Activated gamma-delta T cell treated with anti-CD3 and anti-CD28 coated beads, Interleukin-2, amount 50 U/mL, for 16 hours (primary cell): ENCODE measurements at regions not wholly inside any gene's neighbourhood (a gene's known extent, or its start where the extent isn't known, plus 50 kb on each side); places are given as distances from the start of the nearest gene placed in this dataset.

Source experiments
- DNase-seq: peaks from one replicate; pipeline ENCODE4 v3.0.0-alpha.2; 2020; ENCODE audit warnings: low read depth

DNA sequence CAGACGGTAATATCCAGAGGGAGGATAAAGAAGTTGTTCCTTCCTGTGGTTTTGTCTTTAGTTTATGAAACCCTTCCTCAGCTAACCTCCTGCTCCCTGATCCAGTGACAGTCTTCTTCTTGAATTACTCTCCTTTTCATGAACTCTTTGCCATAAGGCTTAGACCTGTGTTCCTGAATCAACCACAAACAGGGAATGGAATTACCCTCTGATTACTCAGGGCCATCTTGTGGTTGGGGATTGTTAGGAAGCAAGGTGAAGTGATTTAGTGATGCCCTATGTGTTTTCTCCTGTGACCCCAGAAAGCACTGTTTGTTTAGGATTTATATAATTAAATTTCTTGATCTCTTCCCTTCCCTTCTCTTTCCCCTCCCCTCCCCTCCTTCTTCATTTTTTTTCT, 409.1 kb downstream of the TAF11L14 start:
- no peak for DNase-seq

DNA sequence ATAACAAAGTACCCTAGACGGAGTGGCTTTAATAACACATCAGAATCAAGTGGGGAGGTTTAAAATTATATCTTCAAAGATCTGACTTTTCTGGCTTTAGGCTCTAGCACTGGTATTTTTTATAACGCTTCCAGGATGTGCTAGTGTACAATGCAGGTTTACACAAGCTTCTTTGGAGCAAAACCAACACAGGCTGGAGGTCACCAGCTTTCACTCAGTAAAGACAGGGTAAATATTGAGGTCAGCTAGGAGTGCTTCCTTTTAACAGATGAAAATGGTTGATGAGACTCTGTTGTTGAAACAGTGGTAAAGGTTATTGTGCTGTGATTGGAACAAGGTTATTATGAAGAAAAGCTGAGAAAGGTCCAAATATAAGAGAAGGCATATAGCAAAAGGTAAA, 414.2 kb downstream of the TAF11L14 start:
- DNase-seq: no peak

DNA sequence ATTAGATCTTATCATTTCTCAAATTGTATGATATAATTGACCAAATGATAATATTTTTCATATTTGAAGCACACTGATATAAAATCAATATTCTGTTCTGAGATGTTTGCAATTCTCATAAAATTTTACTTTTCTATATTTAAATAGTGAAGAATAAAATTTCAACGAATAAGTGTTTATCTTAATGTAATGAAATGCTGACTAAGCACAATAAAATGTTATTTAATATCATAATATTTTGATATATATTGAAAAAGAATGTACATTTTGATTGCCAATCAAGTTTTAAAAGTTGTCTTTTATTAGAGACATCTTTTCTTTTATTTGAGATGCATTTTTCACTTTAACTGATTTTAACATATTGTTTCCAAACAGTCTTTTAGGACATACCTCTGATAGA, 416.1 kb downstream of the TAF11L14 start:
- no peak for DNase-seq

DNA sequence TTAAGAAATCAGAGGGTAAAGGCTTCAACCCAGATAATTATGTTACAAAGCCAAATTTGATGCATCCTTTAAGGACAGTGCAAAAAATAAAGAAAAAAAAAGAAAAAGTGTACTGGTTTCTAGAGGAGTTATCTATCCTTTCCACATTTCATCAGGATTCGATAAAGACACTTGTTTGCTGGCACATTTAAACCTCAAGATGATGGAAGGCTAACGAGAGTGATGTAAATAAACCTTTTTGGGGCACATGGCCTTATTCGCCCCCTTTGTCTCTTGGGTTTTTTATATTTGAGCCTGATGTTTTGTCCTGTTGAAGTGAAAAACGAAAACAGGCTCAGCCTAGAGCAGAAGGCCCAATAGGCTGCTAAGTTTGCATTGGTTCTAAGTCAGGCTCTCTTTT, 416.5 kb downstream of the TAF11L14 start:
- DNase-seq: no peak

DNA sequence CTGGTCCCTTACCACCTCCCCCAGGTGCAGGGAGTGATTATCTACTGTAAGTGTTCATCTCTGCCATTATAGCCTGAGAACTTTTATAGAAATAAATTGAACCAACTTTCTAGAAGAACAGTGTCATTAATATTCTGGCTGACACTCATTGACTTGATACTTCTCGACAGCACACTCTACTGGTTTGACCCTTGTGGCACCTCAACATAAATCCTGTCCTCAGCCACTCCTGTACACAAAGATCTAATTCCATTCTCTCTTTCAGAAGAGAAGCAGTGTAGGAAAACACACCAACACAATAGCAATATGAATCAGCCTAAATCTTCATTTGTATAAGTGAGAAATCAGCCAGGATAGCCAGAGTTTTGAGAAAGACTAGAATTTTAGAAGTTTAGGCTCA, 417.7 kb downstream of the TAF11L14 start:
- no peak for DNase-seq

DNA sequence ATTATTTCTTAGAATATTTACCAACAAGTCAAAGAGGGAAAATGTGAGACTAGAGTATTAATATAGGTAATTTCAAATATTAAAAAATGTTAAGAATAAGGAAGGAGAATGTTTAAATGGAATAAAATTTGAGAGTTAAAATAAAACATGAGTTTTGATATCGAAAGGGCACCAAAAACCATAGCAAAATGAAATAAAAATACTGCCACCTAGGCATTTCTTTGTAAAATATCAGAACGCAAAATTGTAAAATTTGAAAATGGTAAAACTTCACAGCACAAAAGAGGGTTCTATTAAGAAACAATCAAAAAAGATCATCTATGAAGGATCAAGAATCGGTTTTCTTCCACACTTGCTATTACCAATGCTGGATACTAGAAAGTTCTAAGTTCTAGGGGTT, 418.3 kb downstream of the TAF11L14 start:
- DNase-seq: no peak

DNA sequence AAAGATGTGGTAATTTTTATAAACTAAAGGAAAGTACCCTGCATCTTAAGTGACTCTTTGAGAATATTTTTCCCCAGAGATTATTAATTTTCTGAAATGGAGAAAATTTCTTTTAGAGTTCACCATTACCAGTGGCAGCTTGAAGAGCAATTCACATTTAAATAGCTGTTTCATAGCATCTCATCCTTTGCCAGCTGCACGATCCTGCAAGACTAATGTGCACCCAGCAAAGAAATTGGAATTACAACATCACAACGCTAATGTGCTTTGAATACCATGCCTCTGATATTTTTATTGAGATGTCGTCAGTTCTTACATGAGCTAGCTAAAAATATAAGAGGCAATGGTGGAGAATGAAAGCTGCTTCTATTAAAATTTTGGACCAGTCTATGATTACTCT, 423.5 kb downstream of the TAF11L14 start:
- no peak for DNase-seq

DNA sequence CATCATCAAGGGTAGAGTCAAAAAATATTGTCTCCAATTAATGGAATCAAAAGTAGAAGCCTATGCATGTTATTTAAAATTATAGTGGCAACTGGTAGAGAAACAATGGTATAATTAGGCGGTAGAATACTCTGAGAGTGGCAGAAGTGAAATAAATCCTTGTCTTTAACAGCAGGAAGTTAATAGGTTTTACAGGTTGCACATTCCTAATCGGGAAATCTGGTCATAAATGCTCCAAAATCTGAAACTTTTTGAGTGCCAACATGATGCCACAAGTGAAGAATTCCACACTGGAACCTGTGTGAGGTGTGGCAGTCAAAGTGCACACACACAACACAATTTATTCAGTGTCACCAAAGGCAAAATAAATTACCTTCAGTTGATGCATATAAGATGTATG, 433.4 kb downstream of the TAF11L14 start:
- DNase-seq: no peak

DNA sequence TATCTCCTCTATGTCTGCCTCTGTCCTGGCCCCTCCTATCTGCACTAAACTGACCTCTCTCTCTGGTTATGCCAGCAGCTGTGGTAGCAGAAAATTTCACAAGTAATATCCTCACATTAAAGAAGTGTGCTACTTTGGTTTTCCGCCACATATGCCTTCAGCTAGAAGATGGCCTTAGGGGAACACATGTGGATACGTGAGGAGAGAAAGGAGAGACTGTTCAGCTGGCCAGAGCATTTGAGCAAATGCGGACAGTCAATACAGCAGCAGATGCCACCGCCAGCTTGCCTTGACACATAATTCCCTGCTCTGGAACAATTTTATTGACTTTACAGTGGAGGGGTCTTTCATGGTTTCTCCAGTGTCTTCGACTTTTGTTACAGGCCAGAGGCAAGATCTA, 434.6 kb downstream of the TAF11L14 start:
- no peak for DNase-seq

DNA sequence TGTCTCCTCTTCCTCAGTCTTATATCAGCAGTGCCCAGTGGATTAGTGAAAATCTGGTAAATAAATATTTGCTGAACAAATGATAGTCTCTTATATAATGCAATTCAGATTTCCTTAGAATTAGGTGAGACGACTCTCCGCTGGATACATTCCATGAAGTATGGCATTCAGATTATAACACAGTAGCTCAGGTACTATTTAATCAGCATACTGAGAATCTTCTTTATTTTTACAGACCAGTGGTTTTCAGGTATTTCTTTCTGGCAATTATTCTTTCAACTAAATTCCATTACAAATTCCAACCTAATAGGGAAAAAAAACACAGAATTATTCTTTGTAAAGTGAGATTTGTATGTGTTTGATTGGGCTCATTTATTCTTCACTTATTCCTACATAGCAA, 435.5 kb downstream of the TAF11L14 start:
- no peak for DNase-seq

DNA sequence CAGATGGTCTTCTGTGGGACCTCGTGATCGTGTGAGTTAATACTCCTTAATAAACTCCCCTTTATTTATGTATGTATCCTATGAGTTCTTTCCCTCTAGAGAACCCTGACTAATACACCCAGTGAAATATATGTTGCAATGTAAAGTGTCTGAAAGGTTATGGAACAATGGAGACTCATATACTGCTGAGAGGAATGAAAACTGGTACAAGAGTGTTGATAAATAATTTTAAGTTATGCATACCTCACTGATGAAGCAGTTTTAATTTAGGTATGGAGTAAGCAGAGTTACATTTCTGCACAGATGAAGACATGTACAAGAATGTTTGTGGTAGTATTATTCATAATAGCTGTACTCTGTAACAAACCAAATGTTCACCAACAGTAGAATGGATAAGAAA, 438.3 kb downstream of the TAF11L14 start:
- no peak for DNase-seq

DNA sequence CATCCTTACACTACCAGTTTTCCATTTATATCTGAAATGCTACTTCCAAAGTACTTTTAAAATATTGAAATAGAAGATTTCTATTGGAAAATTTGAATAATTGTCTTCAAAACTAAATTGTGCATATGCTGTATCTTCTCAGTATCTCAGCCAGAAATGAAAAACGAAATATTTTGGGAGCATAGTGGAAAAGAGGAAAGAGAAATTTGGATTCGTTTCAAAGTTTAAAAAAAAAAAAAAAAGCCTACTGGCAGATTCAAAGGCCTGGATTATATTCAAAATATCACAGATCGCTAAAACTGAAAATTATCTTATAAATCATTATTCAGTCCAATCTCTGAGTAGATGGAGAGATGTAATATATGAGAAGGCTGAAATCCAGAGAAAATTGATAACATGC, 440.7 kb downstream of the TAF11L14 start:
- DNase-seq: no peak

DNA sequence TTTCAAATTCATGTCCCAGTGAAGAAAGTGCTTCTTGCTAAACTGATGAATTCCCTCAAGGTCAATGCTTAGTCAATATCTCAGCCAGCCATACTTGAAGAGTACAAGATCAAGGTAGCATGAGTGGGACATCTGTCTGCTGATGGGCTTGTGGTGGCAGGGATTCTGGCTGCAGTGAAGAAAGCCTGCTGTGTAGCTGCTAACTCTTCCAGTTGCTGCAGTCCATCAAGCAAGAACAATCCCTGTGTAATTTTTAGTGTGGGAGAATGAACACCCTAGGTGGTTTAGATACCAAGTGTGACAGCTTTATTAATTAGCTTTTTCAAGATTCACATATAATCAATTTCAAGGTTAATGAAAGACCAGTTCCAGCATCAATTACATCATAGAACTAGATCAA, 443.9 kb downstream of the TAF11L14 start:
- DNase-seq: no peak

DNA sequence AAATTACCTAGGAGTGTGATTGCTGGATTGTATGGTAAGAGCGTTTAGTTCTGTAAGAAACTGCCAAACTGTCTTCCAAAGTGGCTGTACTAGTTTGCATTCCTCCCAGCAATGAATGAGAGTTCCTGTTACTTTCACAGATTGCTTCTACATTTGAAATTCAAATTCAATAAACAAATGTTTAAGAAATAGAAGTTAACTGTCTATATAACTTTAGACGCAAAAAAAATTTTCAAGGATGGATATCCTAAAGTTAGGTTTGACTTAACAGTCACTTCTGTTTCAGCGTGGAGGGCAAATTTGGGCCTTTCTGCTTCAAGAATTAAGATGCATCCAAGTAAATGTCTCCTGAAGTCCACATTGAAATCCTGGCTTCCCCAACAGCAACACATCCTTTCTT, 445.6 kb downstream of the TAF11L14 start:
- DNase-seq: no peak

DNA sequence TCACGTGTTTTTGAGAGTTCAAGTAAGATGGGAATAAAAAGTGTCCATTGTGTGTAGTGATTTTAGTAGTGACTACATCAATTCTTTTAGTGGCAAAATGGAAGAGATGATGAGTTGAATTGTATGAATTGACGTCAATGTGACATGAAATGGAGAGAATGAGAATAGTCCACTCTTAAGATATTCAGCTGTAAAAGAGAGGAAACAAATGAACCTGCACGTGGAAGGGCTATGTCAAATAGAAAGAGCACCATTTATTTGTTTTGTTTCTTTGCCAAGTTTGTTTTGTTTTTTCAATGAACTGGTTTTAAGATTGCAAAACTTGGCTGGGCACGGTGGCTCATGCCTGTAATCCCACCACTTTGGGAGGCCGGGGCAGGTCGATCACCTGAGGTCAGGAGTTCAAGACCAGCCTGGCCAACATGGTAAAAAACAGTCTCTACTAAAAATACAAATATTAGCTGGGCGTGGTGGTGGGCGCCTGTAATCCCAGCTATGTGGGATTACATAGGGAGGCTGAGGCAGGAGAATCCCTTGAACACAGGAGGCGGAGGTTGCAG, 453.8 kb downstream of the TAF11L14 start:
- DNase-seq: no peak

DNA sequence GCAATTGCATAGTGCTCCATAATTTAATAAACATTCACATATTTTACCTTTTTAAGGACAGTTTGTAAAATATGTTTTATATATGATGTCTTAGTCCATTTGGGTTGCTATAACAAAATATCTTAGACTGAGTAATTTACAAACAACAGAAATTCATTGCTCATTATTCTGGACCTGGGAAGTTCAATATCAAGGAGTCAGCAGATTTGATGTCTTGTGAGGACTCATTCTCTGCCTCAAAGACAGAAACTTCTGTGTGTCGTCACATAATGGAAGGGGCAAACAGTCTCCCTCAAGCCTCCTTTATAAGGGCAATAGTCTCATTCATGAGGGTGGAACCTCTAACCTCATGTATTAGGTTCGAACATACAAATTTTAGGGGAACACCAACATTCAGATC, 455.9 kb downstream of the TAF11L14 start:
- no peak for DNase-seq

DNA sequence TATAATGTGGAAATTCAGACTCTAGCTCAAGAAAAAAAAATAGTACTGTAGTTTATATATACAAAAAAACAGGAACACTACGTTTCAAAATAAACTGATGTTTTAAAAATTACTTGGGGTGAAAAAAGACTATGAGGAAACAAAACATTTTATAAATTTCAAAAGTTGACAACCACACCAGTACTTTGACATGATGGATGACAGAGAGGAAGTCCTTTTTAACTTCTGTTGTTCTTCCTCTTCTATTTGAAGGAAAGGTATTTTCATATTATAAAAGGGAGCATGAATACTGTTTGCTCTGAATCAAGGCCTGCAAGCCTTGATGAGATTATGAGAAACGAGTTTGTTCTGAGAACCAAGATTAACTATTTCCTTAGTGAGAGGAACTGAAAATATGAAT, 456.9 kb downstream of the TAF11L14 start:
- no peak for DNase-seq

DNA sequence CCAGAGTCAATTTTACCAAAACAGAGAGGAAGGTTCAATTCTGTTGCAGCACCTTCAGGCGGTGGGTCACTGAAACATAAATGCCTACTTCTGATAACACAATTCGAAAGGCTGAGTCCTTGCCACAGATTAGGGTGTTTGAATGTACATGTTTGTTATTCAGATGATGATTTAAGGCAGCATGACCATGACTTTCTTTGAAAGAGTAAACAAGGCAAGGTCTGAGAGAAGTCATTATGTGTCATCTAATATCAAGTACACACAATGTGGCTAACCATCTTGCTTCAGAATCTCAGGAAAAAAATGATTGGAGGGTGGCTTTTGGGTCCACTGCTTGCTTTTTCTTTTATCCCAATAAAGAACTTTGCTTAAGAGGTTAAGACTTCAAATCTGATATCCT, 457.5 kb downstream of the TAF11L14 start:
- DNase-seq: no peak

DNA sequence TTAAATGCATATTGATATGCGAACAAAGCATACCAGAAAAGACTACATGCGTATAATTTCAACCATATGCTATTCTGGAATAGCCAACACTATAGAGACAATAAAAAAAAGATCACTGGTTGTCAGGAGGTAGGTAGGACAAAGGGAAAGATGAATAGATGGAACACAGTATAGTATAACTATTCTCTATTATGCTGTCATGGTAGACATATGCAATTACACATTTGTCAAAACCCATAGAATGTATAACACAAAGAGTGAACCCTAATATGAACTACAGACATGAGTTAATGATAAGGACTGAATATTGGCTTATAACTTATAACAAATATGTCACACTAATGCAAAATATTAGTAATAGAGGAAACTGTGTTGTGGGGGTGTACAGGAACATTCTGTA, 460.8 kb downstream of the TAF11L14 start:
- no peak for DNase-seq

DNA sequence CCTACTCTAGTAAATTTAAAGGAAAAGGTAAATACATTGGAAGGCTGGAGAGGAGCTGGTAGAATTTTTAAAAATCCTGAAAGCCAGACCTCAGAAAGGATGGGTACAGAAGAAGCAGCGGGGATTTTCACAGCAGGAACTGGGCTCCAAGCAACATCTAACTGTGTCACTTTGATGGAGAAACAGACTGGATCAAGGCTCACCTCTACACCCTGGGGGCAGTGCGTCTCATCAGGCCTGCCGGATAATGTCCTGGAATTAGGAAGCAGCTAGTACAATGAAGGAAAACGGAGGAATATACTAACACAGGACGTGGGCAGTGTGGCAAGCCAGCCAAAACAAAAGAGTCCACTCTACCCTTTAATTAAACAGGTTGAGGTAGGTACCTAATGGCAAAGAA, 463.6 kb downstream of the TAF11L14 start:
- DNase-seq: no peak

DNA sequence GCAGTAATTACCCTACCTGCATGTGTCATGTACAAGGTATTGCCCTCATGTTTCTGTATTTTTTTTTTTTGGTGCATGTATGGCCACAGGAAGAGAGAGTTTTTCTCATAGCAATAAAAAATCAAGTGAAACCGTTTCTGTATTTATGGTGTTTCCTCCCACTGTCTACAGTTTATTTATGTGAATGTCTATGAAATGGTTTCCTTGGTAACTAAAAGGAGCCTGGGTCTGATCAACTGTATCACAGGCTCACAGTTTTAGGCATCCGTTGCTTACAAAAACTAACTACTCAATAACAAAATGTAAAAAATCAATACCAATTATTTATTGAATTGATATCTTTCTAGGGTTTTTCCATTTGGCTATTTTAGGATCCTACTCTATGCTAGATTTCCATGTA, 464.4 kb downstream of the TAF11L14 start:
- DNase-seq: no peak

DNA sequence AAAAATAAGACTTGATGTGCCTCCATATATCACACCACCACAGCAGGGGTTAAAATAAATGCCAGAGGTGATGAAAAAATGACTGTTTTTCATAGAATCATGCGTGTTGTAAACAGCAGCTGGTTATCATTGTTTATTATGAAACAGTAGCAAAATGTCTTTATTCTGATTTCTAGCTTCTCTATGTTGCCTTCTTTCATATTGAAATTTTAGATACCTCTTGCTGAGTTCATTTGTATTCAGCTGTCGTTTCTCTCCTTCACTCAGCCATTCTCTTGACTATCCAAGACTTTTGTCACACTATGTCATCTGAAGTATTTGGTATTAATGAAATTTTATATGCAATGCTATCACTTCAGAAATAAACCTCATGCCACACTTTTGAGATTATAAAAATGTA, 465.0 kb downstream of the TAF11L14 start:
- DNase-seq: no peak

DNA sequence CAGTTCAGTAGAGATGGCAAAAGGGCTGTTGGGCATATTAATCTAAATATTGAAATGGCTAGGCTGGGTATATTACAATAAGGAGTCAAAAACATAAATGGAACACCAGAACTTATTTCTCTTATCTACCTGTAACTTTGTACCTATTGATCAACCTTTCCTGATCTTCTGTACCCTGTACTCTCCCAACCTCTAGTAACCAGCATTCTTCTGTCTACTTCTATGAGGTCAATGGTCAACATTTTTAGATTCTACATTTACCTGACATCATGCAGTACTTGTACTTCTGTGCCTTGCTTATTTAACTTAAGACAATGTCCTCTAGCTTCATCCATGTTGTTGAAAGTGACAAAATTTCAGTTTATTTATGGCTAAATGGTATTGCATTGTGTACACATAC, 467.3 kb downstream of the TAF11L14 start:
- no peak for DNase-seq

DNA sequence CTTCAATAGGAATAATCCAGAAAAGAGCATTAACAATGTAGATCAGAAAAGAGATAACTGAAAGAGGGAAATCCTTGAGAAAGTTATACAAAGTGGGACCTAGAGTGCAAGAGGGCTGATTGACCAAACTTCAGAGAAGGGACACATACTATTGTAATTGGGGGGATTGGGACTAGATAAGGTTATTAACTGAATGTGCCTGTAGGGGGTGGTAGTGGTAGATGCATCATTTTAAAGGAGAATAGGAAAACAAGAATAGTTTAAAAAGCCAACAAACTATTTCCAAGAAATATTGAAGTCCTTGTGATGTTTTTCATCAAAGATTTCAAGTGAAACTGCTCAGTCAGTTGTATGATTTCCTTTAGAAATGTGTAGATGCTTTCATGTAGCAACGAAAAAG, 468.5 kb downstream of the TAF11L14 start:
- DNase-seq: no peak

DNA sequence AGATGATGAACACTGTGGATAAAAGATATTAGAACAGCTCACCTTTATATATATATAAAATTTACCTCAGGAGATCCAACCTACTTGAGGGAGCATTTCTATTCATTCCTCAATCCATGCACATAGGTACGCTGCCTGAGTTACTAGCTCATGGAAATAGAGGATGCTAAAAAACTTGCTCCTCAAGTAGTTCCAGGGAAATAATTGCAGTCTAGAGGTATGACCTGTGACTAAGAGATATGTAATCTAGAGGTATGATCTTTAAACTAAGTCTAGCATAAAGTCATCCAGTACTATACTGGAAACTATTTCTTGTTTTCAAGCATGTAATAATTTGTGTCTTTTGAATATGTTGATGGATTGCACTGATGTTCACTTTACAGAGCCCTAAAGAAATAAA, 471.2 kb downstream of the TAF11L14 start:
- no peak for DNase-seq
